Embryonic facial prominence (tissue), 1 donor: ENCODE measurements at regions not wholly inside any gene's neighbourhood (a gene's known extent, or its start where the extent isn't known, plus 50 kb on each side); places are given as distances from the start of the nearest gene placed in this dataset.

Experiments
- DNase-seq: peaks from one replicate; pipeline ENCODE4 v3.0.0-alpha.2; 2016; ENCODE audit errors: extremely low spot score

- DNase-seq = no peak
These were observed 590.9 kb upstream of the ZEB2 start for GRCh38 chr2:145110668-145111356.

- no peak for DNase-seq
These were observed 589.2 kb upstream of the ZEB2 start for GRCh38 chr2:145108959-145109710.

GRCh38 chr2:145108361-145108778 lies 588.5 kb upstream of the ZEB2 start:
- DNase-seq = no peak

- no peak for DNase-seq
These were observed 586.4 kb upstream of the ZEB2 start for GRCh38 chr2:145106293-145106692.

DNA sequence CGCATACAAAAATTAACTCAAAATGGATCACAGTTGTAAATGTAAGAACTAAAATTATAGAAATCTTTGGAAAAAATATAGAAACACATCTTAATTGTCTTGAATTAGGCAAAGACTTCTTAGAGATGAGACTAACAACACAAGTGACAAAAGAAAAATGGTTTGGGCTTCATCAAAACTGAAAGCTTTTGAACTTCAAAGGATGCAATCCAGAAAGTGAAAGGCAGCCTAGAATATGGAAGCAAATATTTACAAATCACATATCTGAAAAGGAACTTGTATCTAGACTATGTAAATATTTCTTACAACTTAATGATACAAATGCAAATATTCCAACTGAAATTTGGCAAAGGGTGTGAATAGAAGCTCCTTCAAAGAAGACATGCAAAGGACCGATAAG lies 582.8 kb upstream of the ZEB2 start:
- no peak for DNase-seq

GRCh38 chr2:145100301-145100700 lies 580.4 kb upstream of the ZEB2 start:
- no peak for DNase-seq

DNA sequence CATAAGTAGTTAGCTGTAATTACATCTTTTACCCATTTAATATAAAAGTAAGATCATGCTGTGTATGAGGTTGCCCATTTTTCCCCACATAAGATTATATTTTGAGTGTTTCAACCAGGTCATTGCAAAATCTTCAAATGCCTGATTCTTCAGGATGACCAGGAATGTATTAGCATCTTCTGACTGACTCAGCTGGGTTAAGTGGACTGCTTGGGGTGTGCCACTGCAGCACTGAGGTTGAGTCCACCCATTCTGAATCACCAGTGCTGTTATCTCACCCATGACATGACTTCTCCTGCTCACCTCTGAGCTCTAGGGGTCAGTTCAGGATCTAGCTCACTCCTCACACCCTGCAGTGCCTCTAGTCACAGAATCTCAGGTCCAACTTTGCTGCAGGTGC lies 576.7 kb upstream of the ZEB2 start:
- no peak for DNase-seq

GRCh38 chr2:145095641-145096435 lies 575.9 kb upstream of the ZEB2 start:
- no peak for DNase-seq

DNA sequence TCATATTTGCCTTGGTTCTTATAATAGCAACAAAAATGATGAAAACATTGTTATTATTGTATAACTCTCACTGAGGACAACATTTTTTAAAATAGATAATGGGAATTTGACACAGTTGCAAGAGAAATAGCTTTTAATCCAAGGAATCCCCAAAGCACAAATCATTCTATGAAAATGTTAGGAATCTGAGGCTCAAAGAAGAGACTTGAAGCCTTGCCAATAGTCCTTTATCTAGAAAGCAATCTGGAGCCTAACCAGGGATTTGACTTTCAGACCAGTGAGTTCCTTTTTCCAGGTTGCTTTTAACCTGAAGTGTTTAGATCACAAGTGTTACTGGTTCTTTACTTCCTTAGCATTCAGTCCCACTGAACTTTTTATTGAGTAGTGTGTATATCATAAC lies 574.5 kb upstream of the ZEB2 start:
- DNase-seq = no peak

DNA sequence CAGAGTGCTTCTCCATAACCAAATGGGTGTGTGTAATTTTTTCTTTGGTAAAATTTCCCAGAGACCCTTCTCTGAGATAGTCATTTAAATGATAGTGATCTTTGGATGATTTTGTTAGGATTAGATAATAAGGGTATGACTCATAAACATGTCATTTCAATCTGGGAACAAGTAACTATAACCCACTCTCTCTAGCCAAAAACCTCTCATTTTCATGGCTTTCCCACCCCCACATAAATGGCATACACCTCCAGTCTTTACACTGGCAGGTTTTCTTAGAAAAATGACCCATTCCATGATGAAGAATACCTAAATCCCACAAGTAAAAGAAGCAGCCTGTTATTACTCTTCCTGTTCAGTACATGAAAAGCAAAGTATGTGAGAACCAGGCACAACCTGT lies 572.0 kb upstream of the ZEB2 start:
- no peak for DNase-seq

DNA sequence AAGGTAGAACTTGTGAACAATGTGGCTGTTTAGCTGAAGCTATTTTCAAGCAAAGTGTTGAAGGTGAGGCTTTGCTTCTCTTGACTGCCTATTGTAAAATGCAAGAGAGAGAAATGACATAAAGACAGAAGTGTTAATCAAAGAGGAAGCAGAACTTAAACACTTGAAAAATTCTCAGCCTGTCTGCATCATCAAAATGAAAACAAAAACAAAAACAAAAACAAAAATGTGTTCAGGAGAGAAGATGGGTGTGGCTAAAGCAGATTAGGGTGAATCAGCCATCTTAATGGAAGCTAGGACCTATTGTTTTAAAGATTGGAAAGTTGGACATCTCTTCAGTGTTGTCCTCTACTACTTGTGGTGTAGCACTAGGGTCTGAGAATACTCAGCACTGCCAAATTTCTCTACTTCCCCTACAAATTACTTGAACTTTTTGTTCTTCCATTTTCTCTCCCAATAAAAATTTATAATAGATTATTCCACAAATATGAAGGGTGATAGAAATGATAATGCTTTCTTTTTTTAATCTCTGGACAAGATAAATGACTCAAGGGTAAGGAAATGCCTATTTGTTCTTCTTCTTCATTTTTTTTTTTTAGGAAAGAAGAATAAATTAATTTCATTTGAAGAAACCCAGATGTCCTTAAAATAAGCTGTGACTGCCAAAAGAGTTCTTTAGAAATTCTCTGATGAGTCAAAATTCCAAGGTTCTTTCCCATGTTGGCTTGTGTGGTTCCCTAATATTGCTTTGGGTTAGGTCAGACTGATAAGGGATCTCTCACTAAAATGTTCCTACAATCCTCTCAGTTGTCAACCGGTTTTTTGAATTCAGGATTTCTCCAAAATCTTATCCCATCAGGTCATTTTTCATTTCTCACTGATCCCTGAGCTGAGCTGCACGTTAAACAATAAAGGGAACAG lies 571.2 kb upstream of the ZEB2 start:
- DNase-seq = no peak

DNA sequence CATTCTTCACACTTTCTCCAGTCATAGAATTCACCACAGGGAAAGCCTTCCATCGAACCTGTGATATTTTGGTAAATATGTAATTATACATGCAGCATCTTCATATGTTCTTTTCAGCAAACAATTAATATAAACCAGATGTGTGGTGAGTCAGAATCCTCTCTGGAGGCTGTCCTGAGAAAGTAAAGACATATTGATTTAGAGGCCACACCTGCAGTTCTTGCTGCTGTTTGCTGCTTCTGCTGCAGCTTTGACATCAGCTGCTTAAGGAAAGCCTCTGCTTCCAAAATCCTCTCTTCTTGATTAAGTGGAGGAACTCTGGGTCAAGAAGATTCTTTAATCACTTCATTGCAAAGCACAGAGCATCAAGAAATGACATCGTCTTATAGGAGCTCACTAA lies 568.8 kb upstream of the ZEB2 start:
- DNase-seq = no peak

DNA sequence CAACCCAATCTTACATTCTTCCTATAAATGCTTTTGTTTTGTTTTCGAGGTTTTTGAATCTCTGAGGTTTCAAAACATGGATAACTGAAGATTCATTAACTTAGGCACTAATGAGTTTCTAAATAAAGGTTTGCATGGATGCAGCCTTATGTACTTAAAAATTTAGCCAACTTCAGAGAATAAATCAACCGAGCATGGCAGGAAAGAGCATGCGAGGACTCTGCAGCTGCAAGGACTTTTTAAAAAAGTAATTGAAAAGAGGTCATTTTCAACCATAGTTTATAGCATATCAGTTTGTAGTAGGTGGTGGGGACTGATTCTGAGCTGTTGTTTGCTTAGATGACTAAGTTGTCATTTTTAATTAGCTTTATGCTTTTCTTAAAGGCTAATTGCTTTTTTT lies 567.0 kb upstream of the ZEB2 start:
- DNase-seq = no peak

DNA sequence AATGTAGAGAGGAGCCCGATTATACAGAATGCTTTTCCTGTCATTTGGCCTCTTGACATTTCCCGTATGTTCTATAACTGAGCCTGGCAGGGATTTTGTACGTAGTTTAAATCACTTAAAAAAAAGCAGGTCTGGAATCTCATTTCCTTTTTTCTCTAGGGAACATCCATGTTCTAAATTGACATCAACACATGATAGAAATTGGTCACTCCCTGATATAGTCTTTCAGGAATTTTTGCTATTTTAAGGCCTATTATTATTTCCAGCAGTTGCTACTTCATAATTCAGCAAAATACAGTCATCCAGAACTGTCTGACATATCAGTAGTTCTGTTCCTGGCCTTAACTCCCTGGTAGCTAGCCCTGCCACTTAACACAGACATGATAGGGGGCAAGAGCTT lies 565.7 kb upstream of the ZEB2 start:
- no peak for DNase-seq

DNA sequence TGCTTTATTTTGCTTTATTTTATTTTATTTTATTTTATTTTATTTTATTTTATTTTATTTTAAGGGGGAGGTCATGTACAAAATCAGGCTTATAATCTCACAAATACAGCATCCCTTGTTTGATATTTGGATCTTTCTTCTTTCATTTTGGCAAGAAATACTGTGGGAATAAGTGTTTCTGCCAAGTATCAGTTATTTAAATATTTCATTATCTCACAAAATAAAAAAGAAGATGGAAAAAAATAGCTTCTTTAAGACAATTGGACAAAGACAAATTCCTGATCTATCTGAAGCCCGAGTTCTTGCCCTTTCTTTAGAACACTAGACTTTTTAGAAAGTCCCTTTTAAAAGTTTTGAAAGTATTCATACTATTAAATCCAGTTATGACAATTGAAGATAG lies 560.5 kb upstream of the ZEB2 start:
- no peak for DNase-seq

DNA sequence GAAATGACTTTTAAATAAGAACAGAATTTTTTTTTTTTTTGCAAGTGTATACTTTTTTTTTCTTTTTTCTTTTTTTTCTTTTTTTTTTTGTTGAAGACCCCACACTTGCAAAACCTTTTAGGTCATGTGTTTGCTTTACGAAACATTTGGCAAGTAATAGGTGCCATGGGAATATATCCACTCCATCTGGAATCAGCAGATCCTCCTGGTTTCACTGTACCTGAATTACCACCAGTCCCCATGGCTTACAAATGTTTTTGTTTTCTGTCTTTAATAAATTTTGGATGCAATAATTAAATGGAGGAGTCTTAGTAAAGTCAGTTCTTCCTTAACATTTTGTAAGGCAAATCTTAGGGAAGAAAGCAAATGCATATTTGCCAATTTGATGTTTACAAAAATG lies 559.7 kb upstream of the ZEB2 start:
- no peak for DNase-seq

- no peak for DNase-seq
These were observed 559.0 kb upstream of the ZEB2 start for GRCh38 chr2:145078923-145079322.

GRCh38 chr2:145076085-145076484 lies 556.2 kb upstream of the ZEB2 start:
- no peak for DNase-seq

GRCh38 chr2:145075454-145076062 lies 555.6 kb upstream of the ZEB2 start:
- DNase-seq = no peak

DNA sequence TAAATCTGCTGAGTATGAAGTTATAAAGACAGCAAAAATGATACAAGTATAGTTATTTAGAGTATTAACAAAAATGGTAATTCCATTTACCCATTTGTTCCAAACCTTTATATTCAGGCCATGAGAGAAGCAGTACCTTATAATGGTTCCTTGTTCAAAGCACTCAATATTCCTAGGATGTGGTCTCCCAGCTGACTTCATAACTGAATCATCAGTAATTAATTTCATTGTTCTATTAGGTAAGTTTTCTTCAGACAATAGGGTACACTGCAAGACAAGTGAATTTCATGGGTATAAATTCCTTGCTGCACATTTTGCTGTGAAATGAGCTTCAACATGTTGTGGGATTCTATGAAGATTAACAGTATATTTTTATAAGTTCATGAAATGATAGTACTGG lies 550.8 kb upstream of the ZEB2 start:
- DNase-seq = no peak

GRCh38 chr2:145068509-145068908 lies 548.6 kb upstream of the ZEB2 start:
- no peak for DNase-seq
